ENCODE measurements at regions not wholly inside any gene's neighbourhood (a gene's known extent, or its start where the extent isn't known, plus 50 kb on each side); places are given as distances from the start of the nearest gene placed in this dataset.

GRCh38 chr4:62591756-62592155 lies 1391.6 kb downstream of the ADGRL3 start:
- no peak for TF ChIP-seq CTCF (IDR thresholded peaks at IDR 0.05; ENCODE audit: low read depth, low read length, missing control alignments)
- H3K4me3 ChIP-seq (replicated peaks; ENCODE audit: low read depth, low read length) = no peak overlapping the region
- DNase-seq (ENCODE audit: extremely low read depth, low read depth) = no peak

- H3K4me3 ChIP-seq (replicated peaks; ENCODE audit: low read depth, low read length) = no peak overlapping the region
- no peak for DNase-seq (ENCODE audit: extremely low read depth, low read depth)
- TF ChIP-seq CTCF (IDR thresholded peaks at IDR 0.05; ENCODE audit: low read depth, low read length, missing control alignments) = no peak
These were observed 1388.5 kb downstream of the ADGRL3 start for GRCh38 chr4:62588671-62589070.

- no peak for TF ChIP-seq CTCF (IDR thresholded peaks at IDR 0.05; ENCODE audit: low read depth, low read length, missing control alignments)
- DNase-seq (ENCODE audit: extremely low read depth, low read depth) = no peak
- H3K4me3 ChIP-seq (replicated peaks; ENCODE audit: low read depth, low read length) = no peak overlapping the region
These were observed 1371.4 kb downstream of the ADGRL3 start for GRCh38 chr4:62571494-62571893.

DNA sequence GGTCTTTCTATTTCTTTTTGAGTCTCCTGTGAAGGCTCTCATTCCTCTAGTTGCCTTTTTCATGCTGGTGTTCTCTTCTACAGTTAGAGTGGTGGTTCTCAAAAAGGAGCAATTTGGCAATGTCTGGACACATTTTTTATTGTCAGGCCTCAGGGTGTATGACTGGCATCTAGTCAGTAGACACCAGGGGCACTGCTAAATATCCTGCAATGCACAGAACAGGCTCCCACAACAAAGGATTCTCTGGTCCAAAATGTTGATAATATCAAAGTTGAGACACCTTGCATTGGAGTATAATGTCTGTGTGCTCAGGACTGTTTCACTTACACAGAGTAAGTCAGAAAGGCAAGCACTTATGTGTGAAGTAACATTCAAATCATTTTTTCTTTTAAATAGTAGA lies 1360.7 kb downstream of the ADGRL3 start:
- TF ChIP-seq CTCF (IDR thresholded peaks at IDR 0.05; ENCODE audit: low read depth, low read length, missing control alignments) = no peak
- no peak overlapping the region for H3K4me3 ChIP-seq (replicated peaks; ENCODE audit: low read depth, low read length)
- DNase-seq (ENCODE audit: extremely low read depth, low read depth) = no peak

DNA sequence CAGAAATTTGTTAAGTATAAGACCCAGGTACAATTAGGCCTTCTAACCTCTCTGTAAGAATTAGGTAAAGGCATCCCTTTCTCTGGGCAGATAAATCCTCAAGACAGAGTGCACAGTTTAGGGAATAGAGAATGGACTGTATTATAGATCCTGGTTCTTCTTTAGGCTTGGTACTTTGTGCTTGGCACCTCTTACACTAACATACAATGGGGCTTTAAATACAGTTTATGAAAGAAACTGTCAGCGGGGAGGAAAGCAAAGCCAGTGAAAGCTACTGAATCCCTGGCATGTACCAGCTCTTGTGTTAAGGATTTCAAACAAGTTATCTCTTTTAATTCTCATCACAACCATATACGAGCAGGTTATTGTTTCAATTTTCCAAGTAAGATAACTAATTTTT lies 1350.0 kb downstream of the ADGRL3 start:
- no peak overlapping the region for H3K4me3 ChIP-seq (replicated peaks; ENCODE audit: low read depth, low read length)
- DNase-seq (ENCODE audit: extremely low read depth, low read depth) = no peak
- TF ChIP-seq CTCF (IDR thresholded peaks at IDR 0.05; ENCODE audit: low read depth, low read length, missing control alignments) = no peak

DNA sequence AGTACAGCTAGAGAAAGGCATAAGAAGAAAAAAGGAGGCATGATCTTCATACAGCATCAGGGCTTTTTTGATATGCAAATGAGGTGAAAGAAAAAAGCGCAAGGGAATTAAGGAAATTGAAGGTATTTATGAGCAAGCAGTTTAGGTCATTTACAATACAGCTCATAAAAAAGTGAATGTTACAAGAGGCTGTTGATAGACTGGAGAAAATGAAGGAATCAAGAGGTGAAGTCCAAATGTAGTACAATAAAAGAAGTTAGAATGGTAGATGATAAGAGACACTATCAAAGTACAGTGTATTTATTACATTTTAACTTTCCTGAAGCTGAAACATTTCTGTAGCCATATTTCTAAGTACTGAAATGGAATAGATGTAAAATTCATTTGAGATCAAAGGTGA lies 1349.5 kb downstream of the ADGRL3 start:
- no peak overlapping the region for H3K4me3 ChIP-seq (replicated peaks; ENCODE audit: low read depth, low read length)
- TF ChIP-seq CTCF (IDR thresholded peaks at IDR 0.05; ENCODE audit: low read depth, low read length, missing control alignments) = no peak
- DNase-seq (ENCODE audit: extremely low read depth, low read depth) = no peak

GRCh38 chr4:62548765-62549164 lies 1348.6 kb downstream of the ADGRL3 start:
- no peak for DNase-seq (ENCODE audit: extremely low read depth, low read depth)
- TF ChIP-seq CTCF (IDR thresholded peaks at IDR 0.05; ENCODE audit: low read depth, low read length, missing control alignments) = no peak

More at GRCh38 chr4:62548765-62549164, 1348.6 kb downstream of the ADGRL3 start:
- H3K4me3 ChIP-seq (replicated peaks; ENCODE audit: low read depth, low read length) = no peak overlapping the region
